ENCODE measurements at regions not wholly inside any gene's neighbourhood (a gene's known extent, or its start where the extent isn't known, plus 50 kb on each side); places are given as distances from the start of the nearest gene placed in this dataset.

- in situ Hi-C loops (cut with MboI; ENCODE audit: low sequenced_read_pairs): no loop called here
Measured at GRCh38 chr15:53218666-53219580, 428.8 kb upstream of the ONECUT1 start.

- in situ Hi-C loops (cut with MboI; ENCODE audit: low sequenced_read_pairs): no loop called here
Measured at GRCh38 chr15:53216036-53216435, 425.9 kb upstream of the ONECUT1 start.

- in situ Hi-C loops (cut with MboI; ENCODE audit: low sequenced_read_pairs): no loop called here
Measured at GRCh38 chr15:53213336-53213735, 423.2 kb upstream of the ONECUT1 start.

GRCh38 chr15:53212785-53213184, 422.6 kb upstream of the ONECUT1 start:
- in situ Hi-C loops (cut with MboI; ENCODE audit: low sequenced_read_pairs): no loop called here

GRCh38 chr15:53210653-53211052, 420.5 kb upstream of the ONECUT1 start:
- in situ Hi-C loops (cut with MboI; ENCODE audit: low sequenced_read_pairs): no loop called here

- in situ Hi-C loops (cut with MboI; ENCODE audit: low sequenced_read_pairs): no loop called here
Measured at GRCh38 chr15:53209396-53210042, 419.4 kb upstream of the ONECUT1 start.

GRCh38 chr15:53208751-53209150, 418.6 kb upstream of the ONECUT1 start:
- in situ Hi-C loops (cut with MboI; ENCODE audit: low sequenced_read_pairs): no loop called here

- in situ Hi-C loops (cut with MboI; ENCODE audit: low sequenced_read_pairs): no loop called here
Measured at GRCh38 chr15:53203454-53203853, 413.3 kb upstream of the ONECUT1 start.

GRCh38 chr15:53202876-53203275, 412.7 kb upstream of the ONECUT1 start:
- in situ Hi-C loops (cut with MboI; ENCODE audit: low sequenced_read_pairs): no loop called here

GRCh38 chr15:53197426-53197839, 407.3 kb upstream of the ONECUT1 start:
- in situ Hi-C loops (cut with MboI; ENCODE audit: low sequenced_read_pairs): loop anchor here (25.0 kb wide), 1 partner anchor 935 kb away; no protein-coding TSS in a partner anchor

- in situ Hi-C loops (cut with MboI; ENCODE audit: low sequenced_read_pairs): loop anchor here (25.0 kb wide), 1 partner anchor 934 kb away; no protein-coding TSS in a partner anchor
Measured at GRCh38 chr15:53196788-53197187, 406.7 kb upstream of the ONECUT1 start.

- in situ Hi-C loops (cut with MboI; ENCODE audit: low sequenced_read_pairs): loop anchor here (25.0 kb wide), 1 partner anchor 934 kb away; no protein-coding TSS in a partner anchor
Measured at GRCh38 chr15:53196242-53196641, 406.1 kb upstream of the ONECUT1 start.

GRCh38 chr15:53193149-53193548, 403.0 kb upstream of the ONECUT1 start:
- in situ Hi-C loops (cut with MboI; ENCODE audit: low sequenced_read_pairs): loop anchor here (25.0 kb wide), 1 partner anchor 931 kb away; no protein-coding TSS in a partner anchor

GRCh38 chr15:53189860-53190259, 399.7 kb upstream of the ONECUT1 start:
- in situ Hi-C loops (cut with MboI; ENCODE audit: low sequenced_read_pairs): loop anchor here (25.0 kb wide), 1 partner anchor 928 kb away; no protein-coding TSS in a partner anchor

- in situ Hi-C loops (cut with MboI; ENCODE audit: low sequenced_read_pairs): loop anchor here (25.0 kb wide), 1 partner anchor 921 kb away; no protein-coding TSS in a partner anchor
Measured at GRCh38 chr15:53183449-53183848, 393.3 kb upstream of the ONECUT1 start.

GRCh38 chr15:53171571-53171970, 381.4 kb upstream of the ONECUT1 start:
- in situ Hi-C loops (cut with MboI; ENCODE audit: low sequenced_read_pairs): no loop called here

GRCh38 chr15:53166684-53167201, 376.6 kb upstream of the ONECUT1 start:
- in situ Hi-C loops (cut with MboI; ENCODE audit: low sequenced_read_pairs): no loop called here

GRCh38 chr15:53165988-53166683, 376.0 kb upstream of the ONECUT1 start:
- in situ Hi-C loops (cut with MboI; ENCODE audit: low sequenced_read_pairs): no loop called here

GRCh38 chr15:53160092-53160704, 370.1 kb upstream of the ONECUT1 start:
- in situ Hi-C loops (cut with MboI; ENCODE audit: low sequenced_read_pairs): no loop called here

GRCh38 chr15:53159458-53159857, 369.3 kb upstream of the ONECUT1 start:
- in situ Hi-C loops (cut with MboI; ENCODE audit: low sequenced_read_pairs): no loop called here
